Left ventricle myocardium inferior (tissue), 1 donor: ENCODE measurements at regions not wholly inside any gene's neighbourhood (a gene's known extent, or its start where the extent isn't known, plus 50 kb on each side); places are given as distances from the start of the nearest gene placed in this dataset.

Experiments used
- DNase-seq: peaks from one replicate; pipeline ENCODE4 v3.0.0-alpha.2; 2020
- H3K27ac ChIP-seq: fragments of 200-600 bp; replicated peaks from 2 replicates; pipeline ENCODE4 v1.8.0; 2021
- H3K27me3 ChIP-seq: fragments of 200-600 bp; 2 replicates; pipeline ENCODE4 v1.8.0; 2021; ENCODE audit warnings: low read depth
- H3K36me3 ChIP-seq: fragments of 200-600 bp; 2 replicates; pipeline ENCODE4 v1.8.0; 2021
- H3K4me1 ChIP-seq: fragments of 200-600 bp; 2 replicates; pipeline ENCODE4 v1.8.0; 2021
- H3K4me3 ChIP-seq: fragments of 200-600 bp; 2 replicates; pipeline ENCODE4 v1.8.0; 2021; ENCODE audit warnings: mild to moderate bottlenecking, moderate library complexity
- H3K9me3 ChIP-seq: fragments of 200-600 bp; replicated peaks from 2 replicates; pipeline ENCODE4 v1.8.0; 2021
- CTCF ChIP-seq: fragments of 200-600 bp; IDR thresholded peaks from 2 replicates; pipeline ENCODE4 v1.8.0; 2021; ENCODE audit warnings: antibody characterized with exemption, mild to moderate bottlenecking, borderline replicate concordance
- intact Hi-C: fragments of 100-400 bp; cut with micrococcal nuclease; formaldehyde crosslinking; loops from one replicate; pipeline ENCODE4 v1.11.0; 2022
- donor health status: DM: no; HTN: yes; CAD: no; lungs with severe emphysema.

- Histone ChIP-seq H3K27me3 (no peaks in the 10 kb centered on the region), H3K27ac (peak overlapping the region; percentile 91), H3K36me3 (peaks cover 5% of the 10 kb centered on the region)
Observed at GRCh38 chr21:16535626-16536025, 805.8 kb downstream of the USP25 start.

GRCh38 chr21:16536140-16536539, 806.4 kb downstream of the USP25 start:
- peak overlapping the region; percentile 91 for H3K27ac ChIP-seq
- H3K4me3 ChIP-seq, result peak overlapping the region; percentile 64
- intact Hi-C loops, result loop anchor here (5.0 kb wide), 1 partner anchor 114 kb away; no protein-coding TSS in a partner anchor
- H3K4me1 ChIP-seq, result peaks cover 34% of the 10 kb centered on the region
- no peaks in the 10 kb centered on the region for H3K27me3 ChIP-seq
- H3K36me3 ChIP-seq, result peaks cover 5% of the 10 kb centered on the region
- TF ChIP-seq CTCF, result no peak
- no peak for DNase-seq
- H3K9me3 ChIP-seq, result peaks cover 6% of the 10 kb centered on the region

More at GRCh38 chr21:16535626-16536025, 805.8 kb downstream of the USP25 start:
- H3K9me3 ChIP-seq, result peaks cover 11% of the 10 kb centered on the region
- H3K4me3 ChIP-seq, result peak overlapping the region; percentile 64
- intact Hi-C loops, result loop anchor here (5.0 kb wide), 1 partner anchor 113 kb away; no protein-coding TSS in a partner anchor
- TF ChIP-seq CTCF, result no peak
- no peak for DNase-seq
- H3K4me1 ChIP-seq, result peaks cover 34% of the 10 kb centered on the region

- Histone ChIP-seq H3K36me3 (peaks cover 5% of the 10 kb centered on the region), H3K27ac (peak overlapping the region; percentile 91), H3K27me3 (no peaks in the 10 kb centered on the region), H3K4me3 (peak overlapping the region; percentile 64), H3K9me3 (no peaks in the 10 kb centered on the region), H3K4me1 (peaks cover 34% of the 10 kb centered on the region)
- no peak for DNase-seq
- intact Hi-C loops, result loop anchor here (5.0 kb wide), 1 partner anchor 115 kb away; no protein-coding TSS in a partner anchor
- TF ChIP-seq CTCF, result no peak
Observed at GRCh38 chr21:16536643-16537434, 807.1 kb downstream of the USP25 start.

GRCh38 chr21:16537501-16537900, 807.7 kb downstream of the USP25 start:
- TF ChIP-seq CTCF, result no peak
- no peak for DNase-seq
- peak overlapping the region; percentile 91 for H3K27ac ChIP-seq
- peaks cover 31% of the 10 kb centered on the region for H3K4me1 ChIP-seq
- no peaks in the 10 kb centered on the region for H3K9me3 ChIP-seq
- intact Hi-C loops, result loop anchor here (5.0 kb wide), 1 partner anchor 115 kb away; no protein-coding TSS in a partner anchor
- no peaks in the 10 kb centered on the region for H3K27me3 ChIP-seq
- H3K4me3 ChIP-seq, result peak overlapping the region; percentile 64
- peaks cover 5% of the 10 kb centered on the region for H3K36me3 ChIP-seq

GRCh38 chr21:16538405-16538804, 808.6 kb downstream of the USP25 start:
- no peak for DNase-seq
- peaks cover 22% of the 10 kb centered on the region for H3K4me1 ChIP-seq
- peak overlapping the region; percentile 91 for H3K27ac ChIP-seq
- no peak for TF ChIP-seq CTCF
- H3K27me3 ChIP-seq, result no peaks in the 10 kb centered on the region
- H3K4me3 ChIP-seq, result peak overlapping the region; percentile 64
- intact Hi-C loops, result loop anchor here (5.0 kb wide), 1 partner anchor 116 kb away; no protein-coding TSS in a partner anchor
- peaks cover 5% of the 10 kb centered on the region for H3K36me3 ChIP-seq
- no peaks in the 10 kb centered on the region for H3K9me3 ChIP-seq
